ENCODE measurements at regions not wholly inside any gene's neighbourhood (a gene's known extent, or its start where the extent isn't known, plus 50 kb on each side); places are given as distances from the start of the nearest gene placed in this dataset.

DNA sequence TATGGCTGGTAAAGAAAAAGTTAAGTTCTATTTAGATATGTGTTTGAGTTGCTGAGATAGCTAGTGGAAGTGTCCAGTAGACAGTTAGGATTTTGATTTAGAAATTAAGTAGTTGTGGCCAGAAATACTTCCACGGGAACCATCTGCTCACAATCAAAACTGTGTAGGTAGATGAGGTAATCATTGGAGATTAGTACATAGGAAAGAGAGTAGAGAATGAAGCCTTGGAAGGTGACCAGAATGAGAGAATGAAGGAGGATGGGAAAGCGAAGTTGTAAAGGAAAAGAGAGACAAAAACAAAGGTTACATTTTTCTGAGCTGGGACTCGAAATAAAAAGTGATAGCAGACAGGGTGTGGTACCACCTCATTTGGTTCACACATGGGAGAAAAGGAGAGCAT, 296.9 kb upstream of the SORL1-AS1 start:
- no peak for DNase-seq (ENCODE audit: low read depth in 2 of 2)

DNA sequence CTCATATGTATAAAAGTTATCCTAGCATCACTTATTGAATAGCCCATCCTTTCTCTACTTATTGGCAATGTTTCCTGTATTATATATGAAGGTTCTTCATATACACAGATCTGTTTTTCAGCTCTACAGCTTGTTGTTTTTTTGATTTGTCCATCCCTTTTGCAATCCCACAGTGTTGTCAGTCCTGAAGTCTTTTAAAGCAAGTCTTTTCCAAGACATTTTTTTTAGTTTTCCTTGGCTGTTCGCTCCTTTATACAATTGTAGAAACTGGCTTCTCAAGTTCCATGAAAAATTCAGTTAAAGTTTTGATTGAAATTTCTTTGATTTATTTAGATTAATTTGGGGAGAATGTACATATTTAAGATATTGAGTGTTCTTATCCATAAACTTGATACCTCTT, 295.3 kb upstream of the SORL1-AS1 start:
- DNase-seq (ENCODE audit: low read depth in 2 of 2), result no peak

DNA sequence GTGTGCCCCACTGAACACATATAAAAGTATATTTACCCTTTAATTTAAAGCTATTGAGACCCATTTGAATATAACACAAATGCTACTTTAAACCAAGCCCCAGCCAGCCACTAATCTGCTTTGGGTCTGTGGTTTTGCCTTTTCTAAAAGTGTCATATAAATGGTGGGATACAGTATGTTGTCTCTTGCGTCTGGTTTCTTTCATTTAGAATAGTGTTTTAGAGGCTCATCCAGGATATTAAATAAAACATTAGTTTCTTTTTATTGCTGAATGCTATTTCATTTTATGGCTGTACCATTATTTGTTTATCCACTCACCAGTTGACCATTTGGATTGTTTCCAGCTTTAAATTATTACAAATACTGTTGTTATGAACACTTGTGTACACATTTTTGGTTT, 290.5 kb upstream of the SORL1-AS1 start:
- no peak for DNase-seq (ENCODE audit: low read depth in 2 of 2)

DNA sequence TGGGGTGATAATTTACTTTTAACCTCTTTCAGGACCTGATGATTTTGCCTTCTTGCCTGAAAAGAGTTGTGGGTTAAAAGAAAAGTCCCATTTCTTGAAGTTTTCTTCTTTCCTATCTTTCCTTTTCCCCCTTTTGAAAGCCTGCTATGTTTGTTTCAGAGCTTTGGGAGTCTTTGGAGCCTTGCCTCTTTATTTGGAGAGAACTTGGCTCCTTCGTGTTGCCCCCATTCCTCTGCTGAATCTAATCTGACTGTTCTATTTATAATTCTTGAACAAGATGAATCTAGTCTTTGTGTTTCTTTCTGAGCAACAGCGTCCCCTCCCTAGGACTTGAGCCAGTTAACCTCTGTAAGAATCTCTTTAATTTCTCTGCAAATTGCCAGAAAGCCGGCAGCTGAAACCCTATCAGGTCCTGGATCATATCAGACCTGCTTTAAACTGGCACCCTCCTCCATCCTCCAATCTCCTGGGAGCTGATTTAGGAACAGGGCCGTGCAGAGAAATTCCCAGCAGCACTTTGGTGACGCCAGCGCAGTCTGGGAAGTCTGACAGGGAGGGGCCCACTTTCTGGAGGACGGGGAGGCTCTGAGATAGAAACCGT, 289.1 kb upstream of the SORL1-AS1 start:
- DNase-seq (ENCODE audit: low read depth in 2 of 2), result no peak

DNA sequence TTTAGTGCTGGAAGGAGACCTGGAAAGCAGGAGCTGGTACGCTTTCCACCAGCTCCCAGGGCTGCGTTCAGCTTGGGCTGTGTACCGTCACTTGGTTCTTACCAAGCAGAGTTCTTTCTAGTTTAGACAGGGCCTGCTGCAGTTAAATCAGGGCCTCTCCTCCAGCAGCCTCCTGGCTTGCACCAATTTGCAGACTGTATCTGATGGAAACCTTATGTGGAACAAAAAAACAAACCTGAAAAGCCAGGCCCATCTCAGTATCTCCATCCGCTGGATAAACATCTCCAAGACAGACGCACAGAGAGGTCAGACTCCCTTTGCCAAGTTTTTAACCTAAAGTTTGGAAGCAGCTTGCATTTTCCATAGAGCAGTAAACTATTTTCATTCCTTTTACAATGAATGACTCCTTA, 288.6 kb upstream of the SORL1-AS1 start:
- no peak for DNase-seq (ENCODE audit: low read depth in 2 of 2)

DNA sequence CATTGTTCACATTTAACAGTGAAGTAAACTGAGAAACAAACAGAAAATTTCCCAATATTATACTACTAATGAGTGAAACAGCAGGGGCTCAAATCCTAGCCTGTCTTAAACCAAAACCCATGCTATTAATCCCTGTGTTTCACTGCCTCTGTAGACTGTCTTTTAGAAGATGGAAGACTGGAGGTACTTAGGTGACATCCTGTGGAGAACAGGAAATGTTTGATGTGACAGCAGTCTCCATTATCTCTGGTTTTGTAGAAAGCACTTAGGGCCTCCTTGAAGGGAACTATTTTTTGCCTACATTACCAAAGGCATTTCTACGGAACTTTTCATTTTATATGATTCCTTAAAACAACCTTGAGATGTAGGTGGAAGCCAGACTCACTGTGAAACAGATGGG, 288.1 kb upstream of the SORL1-AS1 start:
- DNase-seq (ENCODE audit: low read depth in 2 of 2), result no peak

DNA sequence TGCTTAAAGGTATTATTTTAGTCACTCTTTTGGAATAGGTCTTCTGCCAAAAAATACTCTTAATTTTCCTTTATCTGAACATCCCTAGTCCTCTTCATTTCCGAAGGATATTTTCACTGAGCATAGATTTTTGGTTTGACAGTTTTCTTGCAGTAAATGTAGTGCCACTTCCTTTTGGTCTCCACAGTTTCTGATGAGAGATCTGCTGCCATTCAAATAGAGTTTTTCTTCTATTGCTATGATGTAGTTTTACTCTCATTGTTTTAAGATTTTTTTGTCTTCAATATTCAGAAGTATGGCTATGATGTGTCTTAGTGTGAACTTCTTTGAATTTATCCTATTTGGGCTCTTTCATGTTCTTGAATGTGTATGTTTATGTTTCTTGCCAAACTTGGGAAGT, 281.1 kb upstream of the SORL1-AS1 start:
- no peak for DNase-seq (ENCODE audit: low read depth in 2 of 2)

DNA sequence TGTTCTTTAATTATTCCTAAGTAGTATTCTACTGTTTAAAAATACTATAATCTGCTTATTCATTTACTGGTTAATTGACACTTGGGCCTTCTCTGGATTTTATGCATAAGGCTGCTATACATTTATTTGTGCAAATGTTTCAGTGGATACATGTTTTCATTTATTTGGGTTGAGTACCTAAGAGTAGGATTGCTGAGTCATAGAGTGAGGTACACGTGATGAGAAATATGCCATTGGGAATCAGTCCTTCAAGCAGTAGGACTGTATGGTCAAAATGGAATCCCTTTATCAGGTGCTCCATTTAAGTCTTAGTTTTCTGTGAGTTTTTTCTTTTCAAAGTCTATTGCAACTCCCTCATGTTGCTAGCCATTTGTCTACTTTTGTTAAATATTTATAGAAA, 275.2 kb upstream of the SORL1-AS1 start:
- DNase-seq (ENCODE audit: low read depth in 2 of 2), result no peak

DNA sequence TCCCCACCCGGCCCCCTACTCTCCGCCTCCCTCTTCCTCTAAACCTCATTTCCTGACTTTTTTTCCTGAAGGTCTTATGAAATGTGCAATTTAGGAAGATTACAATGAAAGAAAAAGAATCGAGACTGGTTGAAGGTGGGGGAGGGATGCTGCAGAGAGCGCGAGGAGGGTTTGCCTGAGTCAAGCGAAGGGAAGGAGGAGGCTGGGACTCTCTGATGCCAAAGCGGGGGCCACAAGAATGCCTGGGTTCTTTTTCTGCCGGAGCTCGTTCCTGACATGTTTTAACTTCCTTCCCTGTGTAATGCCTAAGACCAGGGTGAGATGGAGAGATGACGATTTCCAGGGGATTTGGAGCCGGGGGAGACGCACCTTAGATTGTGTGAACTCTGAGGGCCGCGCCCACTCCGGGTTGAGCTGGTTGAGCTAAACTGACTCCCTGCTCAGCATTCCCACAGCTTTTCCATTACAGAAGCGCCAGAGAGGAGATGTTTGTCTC, 270.5 kb upstream of the SORL1-AS1 start:
- DNase-seq (ENCODE audit: low read depth in 2 of 2), result peak in 1 of 2 donors; percentile 13

DNA sequence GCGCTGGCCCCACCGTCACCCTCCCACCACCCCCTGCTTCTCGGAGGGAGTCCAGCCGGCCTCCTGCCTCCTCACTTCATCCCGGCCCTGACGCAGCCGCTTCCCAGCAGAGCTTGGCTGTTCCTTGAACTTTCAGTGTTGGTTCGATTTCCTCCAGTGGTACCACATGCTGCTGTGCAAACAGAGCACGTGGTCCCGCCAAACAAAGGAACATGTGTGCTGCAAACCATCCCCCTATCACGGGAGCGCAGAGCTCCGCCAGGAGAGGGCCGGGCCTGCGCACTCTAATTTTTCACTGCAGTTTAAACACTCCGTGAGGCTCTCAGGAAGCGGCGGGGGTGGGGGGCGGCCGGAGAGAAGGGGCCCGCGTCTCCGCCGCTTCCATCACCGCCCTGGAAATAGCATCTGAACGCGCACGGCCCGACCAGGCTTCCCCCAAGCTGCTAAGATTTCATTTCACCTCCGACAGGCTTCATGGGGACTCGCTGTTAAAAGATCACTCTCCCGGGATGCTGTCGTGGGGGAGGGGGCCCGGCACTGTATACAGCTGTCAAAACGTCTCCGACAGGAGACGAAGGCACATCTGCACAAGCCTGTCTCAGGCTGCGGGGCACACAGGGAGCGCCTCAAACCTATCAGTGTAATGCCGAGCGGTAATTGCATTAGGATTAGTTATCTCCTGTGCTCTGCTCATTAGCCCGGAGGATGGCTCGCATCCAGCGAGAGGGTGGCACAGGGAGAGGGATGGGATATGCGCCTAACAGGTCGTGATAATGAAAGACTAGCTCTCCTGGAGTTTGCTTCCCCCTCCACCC, 269.9 kb upstream of the SORL1-AS1 start:
- peak; percentile 21 to 71 for DNase-seq (ENCODE audit: low read depth in 2 of 2)

DNA sequence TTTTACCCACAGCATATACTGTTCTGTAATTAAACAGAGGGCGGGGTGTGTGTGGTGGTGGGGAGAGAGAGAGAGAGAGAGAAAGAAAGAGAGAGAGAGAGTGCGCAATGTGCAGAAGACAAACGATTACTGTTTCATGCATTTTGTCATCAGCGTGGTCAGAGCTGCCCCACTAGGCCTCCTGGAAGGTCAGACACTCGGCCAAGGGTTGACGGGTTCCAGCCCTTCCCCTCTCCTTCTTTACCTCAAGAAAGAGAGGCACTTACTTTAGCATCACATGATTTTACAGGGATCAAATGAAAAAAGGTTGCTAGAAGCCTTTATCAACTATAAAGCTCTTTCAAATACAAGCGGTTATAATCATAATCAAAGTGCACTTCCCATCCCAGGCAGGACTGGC, 269.2 kb upstream of the SORL1-AS1 start:
- DNase-seq (ENCODE audit: low read depth in 2 of 2), result no peak

DNA sequence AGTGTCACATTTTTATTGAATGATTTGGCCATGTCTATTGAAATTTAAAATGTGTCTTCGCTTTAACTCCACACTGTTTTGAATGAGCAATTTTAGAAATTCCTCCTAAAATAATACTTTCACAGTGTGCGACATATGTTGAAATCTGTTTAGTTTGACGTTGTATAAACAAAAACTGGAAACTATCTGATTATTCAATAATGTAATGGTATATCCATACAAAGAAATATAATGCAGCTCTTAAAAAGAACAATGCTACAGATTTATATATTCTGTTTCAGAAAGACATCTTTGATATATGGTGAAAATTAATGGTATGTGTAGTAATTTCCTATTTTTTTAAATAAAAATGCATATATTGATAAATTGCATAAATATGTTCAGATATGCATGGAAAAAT, 268.7 kb upstream of the SORL1-AS1 start:
- no peak for DNase-seq (ENCODE audit: low read depth in 2 of 2)

DNA sequence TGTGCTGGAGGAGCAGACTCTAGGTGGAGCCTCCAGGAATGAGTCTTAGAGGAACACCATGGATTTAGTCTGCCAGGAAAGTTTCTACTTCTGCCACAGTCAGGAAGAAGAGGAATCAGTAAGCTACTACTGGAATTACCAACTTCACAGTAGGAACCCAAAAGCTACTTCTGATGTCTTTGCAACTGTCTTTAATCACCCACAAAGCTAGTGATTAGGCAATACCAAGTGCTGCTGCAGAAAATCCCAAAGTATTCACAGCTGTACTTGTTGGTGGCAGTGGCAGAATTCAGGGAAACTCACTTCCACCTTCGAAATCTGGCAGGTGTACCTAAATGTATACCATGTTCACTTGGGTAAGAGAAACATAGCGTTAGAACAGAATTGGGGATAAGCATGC, 264.5 kb upstream of the SORL1-AS1 start:
- DNase-seq (ENCODE audit: low read depth in 2 of 2), result no peak

DNA sequence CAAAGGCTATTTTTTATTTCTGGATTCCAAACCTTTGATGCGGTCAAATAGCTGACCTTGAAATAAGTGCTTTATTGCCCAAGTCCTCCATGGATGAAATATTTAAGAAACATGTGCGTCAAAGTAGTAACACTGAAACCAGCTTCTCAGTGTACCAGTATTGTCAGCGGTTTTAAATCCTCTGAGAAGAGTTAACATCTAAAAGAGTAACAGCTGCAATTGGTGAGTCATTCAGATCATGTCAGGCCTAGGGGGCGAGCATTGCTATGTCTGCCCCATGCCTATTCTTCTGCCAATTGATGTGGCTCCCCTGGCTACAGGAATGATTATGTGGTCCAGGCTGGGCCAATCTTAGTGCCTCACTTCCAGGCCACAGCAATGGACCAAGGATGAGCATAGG, 263.3 kb upstream of the SORL1-AS1 start:
- DNase-seq (ENCODE audit: low read depth in 2 of 2), result no peak

DNA sequence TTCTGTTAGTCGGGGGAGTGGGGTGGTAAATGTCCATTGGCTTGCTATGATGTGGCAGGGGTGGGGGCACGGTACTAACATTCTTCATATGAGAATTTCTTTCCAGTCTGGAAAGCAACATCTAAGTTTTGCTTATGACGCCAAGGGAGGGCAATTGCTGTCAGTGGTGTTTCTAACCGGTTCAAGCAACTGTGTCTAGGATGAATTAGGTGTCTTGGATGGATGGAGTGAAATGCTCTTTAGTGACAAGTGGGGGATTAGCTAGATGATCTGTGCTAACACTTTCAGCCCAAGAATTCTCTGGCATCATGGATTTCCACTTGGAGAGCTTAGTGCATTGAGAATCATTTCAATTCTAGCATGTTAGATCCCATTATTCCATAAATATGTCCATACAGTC, 262.6 kb upstream of the SORL1-AS1 start:
- no peak for DNase-seq (ENCODE audit: low read depth in 2 of 2)

DNA sequence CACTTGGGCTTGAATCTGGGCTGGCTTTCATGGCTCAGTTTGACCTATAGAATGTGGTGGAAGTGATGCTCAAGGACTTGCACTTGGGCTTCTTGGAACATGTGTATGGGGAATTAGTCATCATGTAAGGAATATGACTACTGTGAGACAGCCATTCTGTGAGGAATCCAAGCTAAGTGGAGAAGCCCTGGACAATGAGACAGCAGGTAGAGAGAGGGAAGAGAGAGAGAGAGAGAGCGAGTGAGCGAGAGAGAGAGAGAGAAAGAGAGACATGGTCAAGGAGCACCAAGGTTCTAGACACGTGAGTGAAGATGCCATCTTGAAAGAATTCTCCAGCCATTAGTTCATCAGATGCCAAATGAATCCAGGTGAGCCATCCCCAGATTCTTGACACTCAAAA, 261.6 kb upstream of the SORL1-AS1 start:
- no peak for DNase-seq (ENCODE audit: low read depth in 2 of 2)

DNA sequence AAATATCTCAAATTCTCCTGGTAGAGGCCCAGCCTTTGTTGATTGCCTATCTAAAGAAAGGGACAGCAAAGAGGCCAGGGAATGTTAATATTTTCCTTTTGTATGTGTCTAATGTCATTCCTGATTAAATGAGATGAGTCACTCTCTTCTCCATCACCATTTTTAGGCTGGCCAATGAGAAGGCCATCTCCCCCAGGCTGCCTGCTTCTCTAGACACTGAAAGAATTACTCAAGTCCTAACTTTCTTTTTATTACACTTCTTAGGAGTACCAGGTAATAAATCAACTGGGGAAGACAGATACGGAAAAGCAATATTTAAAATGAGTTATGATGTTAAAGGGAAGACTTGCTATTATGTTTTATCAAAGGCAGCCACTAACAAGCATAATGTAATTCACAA, 259.2 kb upstream of the SORL1-AS1 start:
- DNase-seq (ENCODE audit: low read depth in 2 of 2), result no peak

DNA sequence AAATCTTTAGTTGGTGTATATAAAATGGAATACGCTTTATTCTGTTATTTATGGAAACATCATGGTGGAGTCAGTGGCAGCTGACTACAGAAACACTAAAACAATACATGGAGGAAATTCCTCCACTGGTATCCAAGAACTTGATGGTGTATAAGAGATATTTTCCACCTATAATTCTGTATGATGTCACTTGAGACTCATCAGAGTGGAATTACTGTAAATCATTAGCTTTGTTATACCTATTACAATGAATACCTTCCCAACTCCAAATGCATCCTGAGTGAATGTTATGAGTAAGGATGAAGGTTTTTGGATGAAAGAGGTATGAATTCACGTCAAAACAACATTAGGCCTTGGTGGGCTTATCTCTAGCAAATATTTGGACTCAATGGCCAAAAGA, 258.5 kb upstream of the SORL1-AS1 start:
- DNase-seq (ENCODE audit: low read depth in 2 of 2), result no peak

DNA sequence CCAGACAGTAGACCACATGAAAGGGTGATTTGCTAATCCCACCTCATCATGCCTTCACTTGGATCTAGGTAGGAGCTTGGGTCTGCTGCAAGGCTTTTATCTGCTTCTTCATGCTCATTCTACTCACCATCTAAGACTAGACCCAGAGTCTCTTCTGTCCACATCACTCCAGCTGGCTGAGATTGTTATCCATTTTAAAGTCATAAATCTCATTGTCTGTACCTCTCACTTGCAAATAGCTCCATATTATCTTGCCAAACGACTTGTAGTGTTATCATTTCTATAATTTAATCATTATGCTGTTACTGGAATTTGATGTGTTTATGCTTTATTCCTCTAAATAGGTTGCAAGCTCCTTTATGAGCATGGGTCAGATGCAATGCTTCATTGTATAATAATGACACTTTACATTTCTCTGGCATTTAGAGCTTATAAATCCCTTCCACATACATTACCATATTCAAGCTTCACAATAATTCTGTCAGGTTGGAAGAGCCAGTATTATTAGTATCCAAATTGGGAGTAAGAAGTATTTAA, 254.2 kb upstream of the SORL1-AS1 start:
- DNase-seq (ENCODE audit: low read depth in 2 of 2), result no peak

DNA sequence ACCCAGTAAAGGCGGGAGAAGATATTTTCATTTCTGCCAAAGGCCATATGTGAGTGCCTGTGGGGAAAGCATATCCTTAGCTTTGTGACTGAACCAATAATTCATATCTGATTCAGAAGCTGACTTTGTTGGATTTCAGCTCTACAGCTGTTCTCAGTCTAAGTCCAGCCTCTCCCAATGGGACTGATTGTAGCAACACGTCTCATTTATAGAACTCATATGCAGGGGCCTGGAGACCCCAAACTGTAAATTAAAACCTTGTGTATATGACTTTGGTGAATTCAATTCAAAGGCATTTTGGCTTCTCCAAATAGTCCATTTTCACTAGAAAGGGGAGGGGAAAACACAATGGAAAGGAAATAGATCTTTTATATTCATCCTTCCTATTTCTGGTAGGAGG, 250.4 kb upstream of the SORL1-AS1 start:
- DNase-seq (ENCODE audit: low read depth in 2 of 2), result no peak

DNA sequence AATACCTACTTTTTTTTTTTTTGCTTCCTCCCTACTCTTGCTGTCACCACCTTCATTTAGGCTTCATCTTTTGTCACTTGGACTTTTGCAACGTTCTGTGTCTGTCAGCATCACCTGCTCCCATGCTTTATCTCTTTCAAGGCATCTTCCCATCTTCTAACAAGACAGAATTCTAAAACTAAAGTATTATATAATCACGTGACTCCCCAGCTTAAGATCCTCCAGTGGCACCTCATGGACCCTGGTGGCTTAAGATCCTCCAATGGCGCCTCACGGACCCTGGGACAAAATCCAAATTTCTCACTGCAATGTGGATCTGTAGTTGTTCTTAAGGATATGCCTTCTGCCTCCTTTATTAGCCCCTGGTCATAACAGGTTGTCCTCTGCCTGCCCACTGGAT, 248.2 kb upstream of the SORL1-AS1 start:
- DNase-seq (ENCODE audit: low read depth in 2 of 2), result no peak

DNA sequence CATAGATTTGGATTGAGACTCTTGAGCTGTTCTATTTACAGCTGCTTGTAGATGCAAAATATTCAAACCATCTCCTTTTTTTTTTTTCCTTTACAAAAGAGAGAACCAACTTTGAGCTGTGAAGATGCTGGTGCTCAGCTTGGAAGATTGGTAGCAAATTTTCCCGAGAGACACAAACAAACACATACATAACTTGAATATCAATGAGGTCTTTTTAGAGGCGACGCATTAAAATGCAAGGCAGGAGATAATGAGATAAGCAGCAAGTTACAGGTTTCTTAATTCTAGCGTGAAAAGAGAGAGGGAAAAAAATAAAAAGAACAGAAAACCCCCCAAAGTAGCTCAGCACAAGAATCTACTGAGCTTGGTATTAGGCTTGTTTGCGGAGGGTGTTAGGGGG, 247.0 kb upstream of the SORL1-AS1 start:
- DNase-seq (ENCODE audit: low read depth in 2 of 2), result no peak

All from dermis microvascular lymphatic vessel endothelial cell (primary cell).